PC-9 (cell line): ENCODE measurements at regions not wholly inside any gene's neighbourhood (a gene's known extent, or its start where the extent isn't known, plus 50 kb on each side); places are given as distances from the start of the nearest gene placed in this dataset.
"Not testable (repeated sequence)": the region's sequence is repeated elsewhere in the genome, so short reads cannot be mapped to it uniquely, and the experiment has no call there.

Source experiments
- BruUV-seq: library from RNA; stranded (reverse); fragments of 400-500 nt; replicated peaks from 2 replicates; lab custom pipeline; 2021; lab: Mats Ljungman, UMichigan
- CTCF ChIA-PET: fragments of 300-600 bp; sonication (Branson Sonifier 250); formaldehyde crosslinking; loops from one replicate; lab custom pipeline; 2022; ENCODE audit warnings: antibody characterized with exemption; lab: Charles Lee
- POLR2A ChIA-PET: fragments of 300-600 bp; sonication (Branson Sonifier 250); formaldehyde crosslinking; loops from one replicate; lab custom pipeline; 2022; ENCODE audit warnings: antibody characterized with exemption; ENCODE audit not compliant: unreplicated experiment; lab: Charles Lee
- DNase-seq, 2 experiments: peaks; one replicate each; pipeline versions ENCODE4 v3.0.0 to v3.0.0-alpha.2; 2015 to 2022; ENCODE audit warnings: mixed read lengths in 1 of 2
- H2AFZ ChIP-seq: fragments of 200-600 bp; sonication (generic); 2 replicates; pipeline ENCODE4 v1.8.1; 2017; ENCODE audit warnings: antibody characterized with exemption
- H3F3A ChIP-seq: fragments of 200-600 bp; sonication (generic); 2 replicates; pipeline ENCODE4 v1.8.1; 2017; ENCODE audit warnings: antibody characterized with exemption, mild to moderate bottlenecking, low read depth; ENCODE audit not compliant: insufficient read depth
- H3K27ac ChIP-seq: fragments of 200-600 bp; sonication (generic); 2 replicates; pipeline ENCODE4 v1.6.1; 2016; ENCODE audit warnings: mixed run types
- H3K27me3 ChIP-seq: fragments of 200-600 bp; sonication (generic); 2 replicates; pipeline ENCODE4 v1.6.1; 2016; ENCODE audit warnings: low read depth, mixed run types; ENCODE audit not compliant: insufficient read depth
- H3K36me3 ChIP-seq: fragments of 200-600 bp; sonication (generic); 2 replicates; pipeline ENCODE4 v1.6.1; 2016; ENCODE audit warnings: low read depth, mixed run types
- H3K4me1 ChIP-seq: fragments of 200-600 bp; sonication (generic); replicated peaks from 2 replicates; pipeline ENCODE4 v1.6.1; 2016; ENCODE audit warnings: mixed run types; ENCODE audit not compliant: insufficient read depth
- H3K4me2 ChIP-seq: fragments of 200-600 bp; sonication (generic); 2 replicates; pipeline ENCODE4 v1.6.1; 2017; ENCODE audit warnings: mixed run types
- H3K4me3 ChIP-seq: fragments of 200-600 bp; sonication (generic); 2 replicates; pipeline ENCODE4 v1.6.1; 2016; ENCODE audit warnings: mixed run types
- H3K79me2 ChIP-seq: fragments of 200-600 bp; sonication (generic); 2 replicates; pipeline ENCODE4 v1.6.1; 2017; ENCODE audit warnings: low read depth, mixed run types
- H3K9me2 ChIP-seq: fragments of 200-600 bp; sonication (generic); 2 replicates; pipeline ENCODE4 v1.8.1; 2017; ENCODE audit warnings: mild to moderate bottlenecking; ENCODE audit not compliant: insufficient read depth
- H3K9me3 ChIP-seq: fragments of 200-600 bp; sonication (generic); 2 replicates; pipeline ENCODE4 v1.8.1; 2016; ENCODE audit warnings: low read depth; ENCODE audit not compliant: insufficient read depth
- H4K20me1 ChIP-seq: fragments of 200-600 bp; sonication (generic); 2 replicates; pipeline ENCODE4 v1.8.1; 2017; ENCODE audit not compliant: insufficient read depth
- intact Hi-C: fragments of 100-400 bp; cut with micrococcal nuclease; formaldehyde crosslinking; loops from one replicate; pipeline ENCODE4 v1.10.0; 2022; ENCODE audit not compliant: unreplicated experiment

- H4K20me1 ChIP-seq, H3K4me3 ChIP-seq, POLR2A ChIA-PET, BruUV-seq, H3K4me2 ChIP-seq, H3K36me3 ChIP-seq, intact Hi-C loops, H3K9me3 ChIP-seq, CTCF ChIA-PET, DNase-seq, H3K4me1 ChIP-seq, H3F3A ChIP-seq, H3K27ac ChIP-seq, H3K79me2 ChIP-seq, H3K27me3 ChIP-seq, H2AFZ ChIP-seq, H3K9me2 ChIP-seq: not testable (repeated sequence)
These were observed 109.1 kb downstream of the FAM72C start for GRCh38 chr1:143862722-143863121.

DNA sequence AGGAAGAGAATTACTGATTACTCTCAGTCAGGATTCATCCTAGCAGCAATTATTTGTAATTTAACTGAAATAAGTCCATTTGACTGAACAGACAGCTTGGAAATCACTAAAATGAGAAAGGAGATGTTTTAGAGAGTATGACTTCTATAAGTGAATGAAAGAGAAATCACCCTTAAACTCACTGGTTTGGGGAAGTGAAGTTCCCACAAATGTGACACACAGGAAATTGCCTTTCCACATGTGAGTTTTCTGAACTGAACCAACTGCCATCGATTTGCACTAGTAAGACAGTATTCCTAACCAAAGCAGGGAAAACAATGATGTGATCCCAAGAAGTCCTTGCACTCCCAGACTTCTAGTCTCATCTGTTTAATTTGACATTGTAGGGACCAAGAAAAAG, 110.5 kb downstream of the FAM72C start:
- H3K9me2 ChIP-seq, intact Hi-C loops, H3K79me2 ChIP-seq, BruUV-seq, H3K9me3 ChIP-seq, POLR2A ChIA-PET, CTCF ChIA-PET, H3K4me2 ChIP-seq, H3F3A ChIP-seq, H3K27me3 ChIP-seq, H3K27ac ChIP-seq, H3K4me1 ChIP-seq, H3K4me3 ChIP-seq, H2AFZ ChIP-seq, H3K36me3 ChIP-seq, H4K20me1 ChIP-seq, DNase-seq: not testable (repeated sequence)

- H3K27me3 ChIP-seq, intact Hi-C loops, H4K20me1 ChIP-seq, H3K36me3 ChIP-seq, H2AFZ ChIP-seq, H3K4me2 ChIP-seq, H3K4me3 ChIP-seq, H3K9me3 ChIP-seq, CTCF ChIA-PET, H3K4me1 ChIP-seq, H3K27ac ChIP-seq, BruUV-seq, POLR2A ChIA-PET, H3K79me2 ChIP-seq, DNase-seq, H3F3A ChIP-seq, H3K9me2 ChIP-seq: not testable (repeated sequence)
These were observed 115.9 kb downstream of the FAM72C start for GRCh38 chr1:143855867-143856266.

- H3K4me3 ChIP-seq, H3K4me2 ChIP-seq, H4K20me1 ChIP-seq, H2AFZ ChIP-seq, DNase-seq, CTCF ChIA-PET, H3K4me1 ChIP-seq, BruUV-seq, H3K27ac ChIP-seq, POLR2A ChIA-PET, H3K27me3 ChIP-seq, H3F3A ChIP-seq, H3K9me2 ChIP-seq, H3K9me3 ChIP-seq, H3K79me2 ChIP-seq, intact Hi-C loops, H3K36me3 ChIP-seq: not testable (repeated sequence)
These were observed 117.7 kb downstream of the FAM72C start for GRCh38 chr1:143854069-143854468.

DNA sequence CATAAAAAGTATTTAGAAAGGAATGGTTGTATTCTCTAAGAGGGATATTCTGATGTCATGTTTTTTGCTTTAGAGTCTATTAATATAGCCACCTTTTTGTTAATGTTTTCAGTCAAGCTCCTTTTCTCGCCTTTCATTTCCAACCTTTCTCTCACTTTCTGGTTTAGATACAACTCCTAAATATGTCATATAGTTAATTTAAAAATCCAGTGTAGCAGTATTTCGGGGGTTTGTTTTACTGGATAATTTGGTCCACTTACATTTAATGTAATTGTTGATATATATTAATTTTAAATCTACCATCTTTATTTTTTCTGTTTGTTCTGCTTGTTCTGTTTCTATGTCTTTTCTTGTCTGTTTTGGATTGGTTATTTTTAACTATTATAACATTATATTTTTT, 121.1 kb downstream of the FAM72C start:
- H3F3A ChIP-seq, H3K9me3 ChIP-seq, H3K4me1 ChIP-seq, H3K9me2 ChIP-seq, H3K79me2 ChIP-seq, DNase-seq, H3K27ac ChIP-seq, H4K20me1 ChIP-seq, POLR2A ChIA-PET, CTCF ChIA-PET, intact Hi-C loops, BruUV-seq, H3K4me2 ChIP-seq, H3K27me3 ChIP-seq, H2AFZ ChIP-seq, H3K36me3 ChIP-seq, H3K4me3 ChIP-seq: not testable (repeated sequence)

GRCh38 chr1:143848859-143849258, 122.9 kb downstream of the FAM72C start:
- DNase-seq, BruUV-seq, intact Hi-C loops, H3K79me2 ChIP-seq, H3K4me2 ChIP-seq, H3F3A ChIP-seq, H3K4me1 ChIP-seq, H3K36me3 ChIP-seq, H2AFZ ChIP-seq, H3K9me3 ChIP-seq, H3K27ac ChIP-seq, CTCF ChIA-PET, H3K4me3 ChIP-seq, H4K20me1 ChIP-seq, POLR2A ChIA-PET, H3K9me2 ChIP-seq, H3K27me3 ChIP-seq: not testable (repeated sequence)

DNA sequence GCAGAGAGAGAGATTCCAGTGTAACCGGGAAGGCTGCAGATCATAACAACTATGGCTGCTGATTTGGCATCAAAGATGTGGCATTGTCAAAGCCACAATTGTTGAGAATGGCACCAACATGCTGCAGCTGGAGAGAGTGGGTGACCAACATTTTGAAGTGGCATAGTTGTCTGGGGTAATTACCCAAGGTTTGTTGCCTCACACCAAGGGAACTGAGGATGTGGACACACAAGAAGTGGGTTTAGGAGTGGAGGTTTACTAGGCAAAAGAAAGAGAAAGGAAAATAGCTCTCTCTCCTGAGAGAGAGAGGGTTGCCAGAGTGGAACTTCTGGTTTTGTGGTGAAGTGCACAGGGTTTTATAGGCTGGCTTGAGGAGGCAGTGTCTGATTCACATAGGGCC, 126.6 kb downstream of the FAM72C start:
- H3K4me3 ChIP-seq, H2AFZ ChIP-seq, H4K20me1 ChIP-seq, H3K79me2 ChIP-seq, intact Hi-C loops, BruUV-seq, H3K4me2 ChIP-seq, H3K36me3 ChIP-seq, H3K9me2 ChIP-seq, H3F3A ChIP-seq, H3K4me1 ChIP-seq, POLR2A ChIA-PET, H3K9me3 ChIP-seq, H3K27me3 ChIP-seq, DNase-seq, CTCF ChIA-PET, H3K27ac ChIP-seq: not testable (repeated sequence)

DNA sequence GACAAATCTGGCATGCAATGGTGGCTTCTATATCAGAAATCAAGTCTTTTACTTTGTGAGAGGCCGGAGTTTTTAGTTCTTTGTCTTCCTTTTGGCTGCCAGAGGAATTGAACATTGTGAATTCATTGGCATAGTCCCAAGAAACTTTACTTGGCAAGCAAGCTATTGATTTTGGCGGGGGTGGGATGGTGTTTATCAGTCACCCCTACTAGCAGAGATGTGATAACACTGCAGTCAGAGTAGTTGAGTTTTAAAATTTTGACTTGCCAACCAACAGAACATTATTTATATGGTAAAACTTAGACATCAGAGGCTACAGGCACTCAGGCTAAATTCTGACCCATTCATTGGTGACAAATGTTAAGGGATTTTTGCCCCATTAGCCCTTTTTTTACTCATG, 129.7 kb downstream of the FAM72C start:
- H3K27me3 ChIP-seq, H3F3A ChIP-seq, BruUV-seq, H3K9me2 ChIP-seq, POLR2A ChIA-PET, H3K79me2 ChIP-seq, CTCF ChIA-PET, H3K9me3 ChIP-seq, DNase-seq, H4K20me1 ChIP-seq, H2AFZ ChIP-seq, intact Hi-C loops, H3K4me1 ChIP-seq, H3K4me3 ChIP-seq, H3K36me3 ChIP-seq, H3K4me2 ChIP-seq, H3K27ac ChIP-seq: not testable (repeated sequence)
